ENCODE measurements at regions not wholly inside any gene's neighbourhood (a gene's known extent, or its start where the extent isn't known, plus 50 kb on each side); places are given as distances from the start of the nearest gene placed in this dataset.

- DNase-seq = no peak
Measured at GRCh38 chr9:13707612-13708576, 428.4 kb upstream of the MPDZ start.

GRCh38 chr9:13705918-13706317 is 426.4 kb upstream of the MPDZ start:
- no peak for DNase-seq

GRCh38 chr9:13705373-13705772 is 425.9 kb upstream of the MPDZ start:
- DNase-seq = no peak

GRCh38 chr9:13690595-13690994 is 411.1 kb upstream of the MPDZ start:
- no peak for DNase-seq

DNA sequence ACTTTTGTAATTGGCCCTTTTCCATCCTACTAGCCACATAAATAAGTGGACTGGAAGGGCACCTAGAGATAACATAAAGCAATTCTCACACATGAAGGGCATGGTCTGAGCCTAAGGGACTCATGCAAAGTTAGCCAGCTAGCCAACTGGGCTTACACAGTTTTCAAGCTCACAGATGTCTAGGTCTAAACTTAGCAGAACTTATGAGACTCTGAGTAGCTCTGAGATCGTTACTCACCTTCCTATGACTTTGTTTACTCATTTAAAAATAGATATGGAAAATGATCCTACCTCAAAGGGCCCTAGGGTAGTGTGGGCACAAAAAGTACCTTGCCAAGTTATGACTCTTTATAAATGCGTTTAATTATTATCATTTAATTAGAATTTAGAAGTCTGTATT is 410.4 kb upstream of the MPDZ start:
- DNase-seq = no peak

DNA sequence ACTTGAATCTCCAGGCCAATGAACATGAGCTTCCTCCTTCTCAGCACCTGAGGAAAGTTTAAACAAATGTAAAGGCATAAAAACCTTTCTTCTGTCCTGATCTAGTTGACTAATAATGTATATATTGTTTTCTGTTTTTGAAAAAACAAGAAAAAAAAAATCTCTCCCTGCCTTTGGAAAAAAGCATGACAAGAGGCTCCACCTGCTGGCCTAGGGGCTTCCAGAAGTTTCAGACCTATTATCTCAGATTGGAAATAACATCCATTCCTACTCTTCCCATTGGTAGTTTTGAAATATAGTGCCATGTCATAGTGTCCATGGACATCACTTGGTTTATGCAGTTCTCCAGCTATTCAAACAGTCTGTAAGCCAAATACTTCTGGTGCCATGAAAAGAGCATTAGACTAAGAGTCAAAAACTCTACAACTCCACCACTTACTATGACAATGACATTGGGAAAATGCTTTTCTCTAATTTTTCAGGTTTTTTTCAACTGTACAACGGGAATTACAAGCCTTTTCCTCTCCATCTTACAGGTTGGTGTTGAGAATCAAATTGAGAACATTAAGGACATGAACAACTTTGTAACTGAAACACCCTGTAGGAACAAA is 409.6 kb upstream of the MPDZ start:
- no peak for DNase-seq

DNA sequence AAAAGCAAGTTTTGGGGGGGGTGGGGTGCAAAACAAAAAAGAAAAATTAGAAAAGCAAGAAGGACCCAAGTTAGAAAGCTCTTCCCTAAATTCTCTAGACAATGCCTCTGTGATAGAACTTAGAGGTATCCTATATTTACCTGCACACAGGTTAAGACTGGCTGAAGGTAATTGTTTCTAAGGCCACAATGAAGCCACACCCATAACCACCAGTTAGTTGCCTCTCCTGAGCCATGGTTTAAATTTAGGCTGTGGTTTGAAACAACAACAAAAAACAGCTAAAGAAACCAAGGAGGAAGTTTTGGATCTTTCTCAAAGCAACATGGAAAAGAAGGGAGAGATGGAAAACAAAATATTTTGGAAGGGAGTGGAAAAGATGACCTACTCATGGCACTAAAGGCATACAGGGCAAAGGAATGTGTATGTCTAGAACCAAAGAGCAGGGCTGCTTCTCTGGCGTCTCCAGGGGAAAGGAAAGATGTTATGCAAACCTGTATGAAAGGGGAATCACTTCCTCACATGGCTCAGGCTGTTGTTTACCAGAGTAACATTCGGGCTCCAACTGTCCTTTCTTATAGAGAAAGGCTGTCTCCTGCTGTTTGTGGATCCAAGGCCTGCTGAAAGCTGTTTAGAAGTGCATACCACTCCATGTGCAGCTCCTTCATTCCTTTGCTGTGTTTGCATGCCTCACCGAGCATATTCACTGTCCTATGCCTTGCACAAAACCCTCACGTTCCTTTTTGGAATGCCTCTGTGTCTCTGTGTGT is 408.9 kb upstream of the MPDZ start:
- no peak for DNase-seq

DNA sequence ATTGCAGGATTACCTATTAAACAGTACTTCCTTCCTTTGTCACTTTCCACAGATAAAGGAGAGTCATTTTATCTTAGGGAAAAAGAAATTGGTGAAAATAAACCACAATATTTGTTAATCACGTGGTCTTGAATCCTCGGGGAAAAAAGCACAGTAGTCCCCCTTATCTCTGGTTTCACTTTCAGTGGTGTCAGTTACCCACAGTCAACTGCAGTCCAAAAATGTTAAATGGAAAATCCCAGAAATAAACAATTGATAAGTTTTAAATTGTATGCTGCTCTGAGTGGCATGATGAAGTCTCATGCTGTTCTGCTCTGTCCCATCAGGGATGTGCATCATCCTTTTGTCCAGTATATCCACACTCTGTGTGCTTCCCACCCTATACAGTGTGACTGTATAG is 405.2 kb upstream of the MPDZ start:
- DNase-seq = no peak

DNA sequence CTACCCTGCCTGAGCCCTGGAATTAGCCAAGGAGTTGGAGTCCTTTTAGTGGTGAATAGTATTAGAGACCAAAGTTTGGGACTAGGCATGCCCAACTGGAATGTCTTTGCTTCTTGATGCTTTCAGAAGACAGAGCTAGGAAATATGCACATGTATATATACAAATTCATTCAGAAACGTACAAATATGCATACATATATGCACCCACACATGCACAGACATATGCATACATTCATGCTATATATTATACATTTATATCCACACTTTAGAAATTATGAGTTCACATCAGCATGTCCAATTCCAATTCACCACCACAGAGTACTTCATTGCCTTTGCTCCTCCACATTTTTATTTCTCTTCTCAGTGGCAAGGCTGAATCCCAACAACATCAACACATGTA is 398.3 kb upstream of the MPDZ start:
- no peak for DNase-seq

DNA sequence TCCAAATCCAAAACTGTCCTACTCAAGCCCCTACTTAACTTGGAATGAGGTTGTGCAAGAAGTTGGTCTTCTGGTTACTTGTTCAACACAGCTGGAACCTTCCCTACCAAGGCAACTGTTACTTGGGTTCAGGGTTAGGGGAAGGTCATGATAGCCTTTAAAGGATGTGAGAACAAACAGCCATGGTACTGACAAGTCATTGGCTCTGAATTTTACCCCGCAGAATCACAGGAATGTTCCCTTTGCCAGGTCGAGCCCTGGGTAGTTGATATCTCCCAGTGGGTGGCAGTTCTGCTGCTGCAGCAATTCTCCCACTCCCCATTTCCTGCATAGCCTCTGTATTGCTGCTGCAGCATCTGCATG is 396.1 kb upstream of the MPDZ start:
- no peak for DNase-seq

DNA sequence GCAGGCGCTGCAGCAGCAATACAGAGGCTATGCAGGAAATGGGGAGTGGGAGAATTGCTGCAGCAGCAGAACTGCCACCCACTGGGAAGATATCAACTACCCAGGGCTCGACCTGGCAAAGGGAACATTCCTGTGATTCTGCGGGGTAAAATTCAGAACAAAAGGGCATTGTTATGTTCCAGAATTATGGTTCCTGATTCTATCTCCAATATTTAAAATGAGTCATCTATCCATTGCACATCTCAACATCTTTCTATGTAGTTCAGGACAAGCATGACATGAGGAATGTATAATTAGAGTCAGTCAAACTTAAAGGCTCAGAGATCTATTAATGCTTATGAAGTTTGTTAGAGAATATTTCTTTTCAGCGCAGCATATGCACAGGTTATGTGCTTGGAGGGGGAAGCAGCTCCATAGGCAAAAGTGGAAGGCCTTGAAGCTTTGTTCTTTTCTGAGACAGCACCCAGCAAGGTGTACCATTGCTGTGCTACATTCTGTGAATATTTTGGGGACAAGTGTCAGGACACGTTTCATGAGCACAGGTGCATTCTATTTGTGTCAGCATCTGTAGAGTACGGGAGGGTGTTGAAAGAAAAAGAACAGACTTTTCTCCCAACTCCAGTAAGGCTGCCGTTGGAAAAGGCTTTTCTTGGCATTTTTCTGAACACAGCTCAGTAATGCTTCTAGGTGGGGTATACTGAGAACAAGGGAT is 395.6 kb upstream of the MPDZ start:
- DNase-seq = no peak

DNA sequence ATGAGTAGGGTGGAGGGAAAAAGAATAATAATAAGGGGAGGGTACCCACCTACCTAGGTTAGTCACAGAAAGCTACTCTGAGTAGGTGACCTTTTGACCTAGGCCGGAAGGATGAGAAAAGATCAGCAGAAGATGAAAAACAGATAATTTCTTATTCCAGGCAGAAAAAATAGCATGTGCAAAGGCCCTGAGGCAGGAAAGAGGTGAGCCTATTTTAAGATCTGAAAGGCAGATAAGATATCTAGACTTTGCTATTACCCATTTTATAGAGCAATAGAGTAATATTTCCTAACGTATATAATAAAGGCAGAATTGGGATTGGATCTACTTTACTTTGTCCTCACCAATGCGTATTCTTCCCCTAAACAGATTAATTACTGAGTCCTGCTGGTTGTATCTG is 393.9 kb upstream of the MPDZ start:
- no peak for DNase-seq

GRCh38 chr9:13665418-13666066 is 386.1 kb upstream of the MPDZ start:
- DNase-seq = no peak

- no peak for DNase-seq
Measured at GRCh38 chr9:13661014-13661413, 381.5 kb upstream of the MPDZ start.

DNA sequence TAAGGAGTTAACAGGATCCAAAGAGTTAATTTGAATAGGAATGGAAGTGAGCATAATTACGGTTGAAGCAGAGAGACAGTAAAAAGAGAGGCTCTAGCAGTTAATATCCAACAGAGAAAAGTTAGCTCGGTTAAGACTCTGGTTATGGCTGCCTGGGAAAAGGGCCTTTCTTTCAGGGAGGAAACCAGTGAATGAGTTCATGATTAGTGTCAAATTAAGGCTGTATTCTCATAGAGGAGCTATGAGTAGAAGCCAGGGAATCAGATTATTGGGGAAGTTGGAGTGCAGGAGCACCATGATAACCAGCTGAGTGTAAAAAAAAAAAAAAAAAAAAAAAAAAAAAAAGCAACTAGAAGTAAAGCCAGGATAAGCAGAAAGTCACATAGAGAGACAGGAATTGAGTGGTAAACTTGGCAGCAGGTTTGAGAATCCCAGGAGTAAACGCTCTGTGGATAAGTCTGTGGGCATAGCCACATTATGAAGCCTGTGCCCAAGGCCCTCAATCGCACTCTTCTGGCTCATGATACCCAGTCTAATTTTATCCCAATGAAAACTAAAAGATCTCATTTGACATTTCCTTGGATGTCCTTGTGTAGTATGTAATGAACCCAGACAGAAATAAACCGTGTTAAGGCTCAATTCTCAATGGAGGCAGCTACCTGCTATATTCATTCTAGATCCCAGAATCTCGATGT is 372.6 kb upstream of the MPDZ start:
- DNase-seq = no peak

DNA sequence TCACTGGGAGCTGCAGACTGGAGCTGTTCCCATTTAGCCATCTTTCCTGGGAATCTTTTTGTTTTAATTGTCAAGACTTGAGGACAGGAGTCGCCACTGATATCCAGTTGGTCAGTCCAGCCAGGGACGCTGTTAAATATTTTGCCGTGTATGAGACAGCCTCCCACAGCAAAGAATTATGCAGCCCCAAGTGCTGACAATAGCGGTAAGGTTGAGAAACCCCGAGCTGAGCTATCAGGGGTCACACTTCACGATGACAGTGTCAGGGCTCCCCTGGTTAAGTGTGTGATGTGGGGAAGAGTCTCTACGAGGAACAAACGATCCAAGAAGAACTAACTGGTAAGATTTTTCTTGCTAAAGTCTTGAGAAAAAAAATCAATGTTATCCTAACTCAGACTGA is 372.0 kb upstream of the MPDZ start:
- DNase-seq = no peak

GRCh38 chr9:13648676-13649075 is 369.2 kb upstream of the MPDZ start:
- DNase-seq = peak; percentile 37

DNA sequence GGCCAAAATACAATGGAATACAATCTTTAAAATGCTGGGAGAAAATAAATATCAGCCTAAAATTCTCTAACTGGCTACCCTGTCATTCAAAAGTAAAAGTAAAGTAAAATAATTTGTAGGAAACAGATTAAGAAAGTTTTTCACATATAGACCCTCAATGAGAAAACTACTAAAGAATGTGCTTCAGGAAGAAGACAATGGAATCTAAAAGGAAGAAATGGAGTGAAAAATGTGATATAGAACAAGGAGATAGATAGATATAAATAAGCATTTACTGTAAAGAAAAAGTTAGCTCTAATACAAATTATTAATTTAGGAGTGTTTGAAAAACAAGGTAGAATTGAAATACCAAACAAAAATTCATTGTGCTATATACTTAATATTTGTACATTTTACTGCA is 368.6 kb upstream of the MPDZ start:
- no peak for DNase-seq

GRCh38 chr9:13646500-13647021 is 367.1 kb upstream of the MPDZ start:
- DNase-seq = no peak

- no peak for DNase-seq
Measured at GRCh38 chr9:13645557-13645956, 366.1 kb upstream of the MPDZ start.

DNA sequence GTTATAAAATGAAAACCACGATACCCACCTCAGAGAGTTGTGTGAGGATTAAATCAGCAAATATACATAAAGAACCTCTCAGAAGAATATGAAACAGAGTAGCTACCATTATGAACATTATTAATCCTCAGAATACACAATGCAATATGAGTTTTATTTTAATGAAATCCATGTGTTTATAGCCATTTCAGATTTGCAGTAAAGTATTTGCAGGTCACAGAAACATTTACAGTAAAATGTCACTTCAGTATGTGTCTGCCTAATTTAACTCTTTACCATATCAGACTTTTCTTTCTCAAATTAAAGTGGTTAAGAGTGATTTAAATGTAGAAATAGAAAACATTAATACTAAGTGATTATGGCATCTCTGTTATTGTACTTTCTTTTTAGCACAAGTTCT is 365.2 kb upstream of the MPDZ start:
- no peak for DNase-seq

GRCh38 chr9:13642646-13643045 is 363.2 kb upstream of the MPDZ start:
- DNase-seq = no peak

All from NCI-H2029 (cell line).